K562 (cell line): ENCODE measurements at regions not wholly inside any gene's neighbourhood (a gene's known extent, or its start where the extent isn't known, plus 50 kb on each side); places are given as distances from the start of the nearest gene placed in this dataset.

Experiments used
- ATAC-seq: fragments of 200-7000 bp; cut with Tn5 transposase; 3 replicates; pipeline ENCODE4 v1.9.1; 2020; ENCODE audit warnings: moderate library complexity
- BruUV-seq: library from RNA; stranded (reverse); fragments of 400-500 nt; replicated peaks from 2 replicates; lab custom pipeline; 2021; lab: Mats Ljungman, UMichigan
- CTCF ChIA-PET: fragments of 300-600 bp; formaldehyde crosslinking; extraction: SDS; loops from one replicate; lab custom pipeline; 2021; ENCODE audit warnings: low intra/inter-chr PET ratio; lab: Yijun Ruan, JAX
- POLR2A ChIA-PET: fragments of 300-600, 350-650 bp; sonication (Branson Sonifier 250); formaldehyde crosslinking; extraction: SDS; loops from one replicate; lab custom pipeline; 2021; ENCODE audit warnings: antibody characterized with exemption, inconsistent platforms; lab: Yijun Ruan, JAX
- DNase-seq, 4 experiments: peaks; one replicate each; pipeline versions ENCODE4 v3.0.0 to v3.0.0-alpha.2; 2011 to 2018; ENCODE audit warnings: low spot score in 3 of 4, mixed read lengths in 3 of 4; ENCODE audit errors: extremely low read depth in 1 of 4
- FAIRE-seq: peaks from 2 replicates; lab custom pipeline; 2011; peaks lifted over from hg19 to GRCh38; lab: Jason Lieb, UNC
- H2AFZ ChIP-seq: 2 replicates; pipeline ENCODE4 v1.6.0; 2011; ENCODE audit warnings: low read depth, low read length, control low read depth, inconsistent platforms
- H3K27ac ChIP-seq: fragments of 200-600 bp; 3 replicates; pipeline ENCODE4 v1.8.0; 2011; ENCODE audit warnings: low read depth, mild to moderate bottlenecking, control low read depth, inconsistent platforms, low read length, moderate library complexity, mixed read lengths; ENCODE audit errors: extremely low read depth
- H3K27me3 ChIP-seq, 2 experiments: fragments of 300-600 bp in 1 of 2; 2 replicates in 1 of 2; 3 replicates in 1 of 2; pipeline versions ENCODE4 v1.6.0 to v1.8.0; 2011; ENCODE audit warnings: inconsistent platforms in 2 of 2, low read length in 2 of 2, mild to moderate bottlenecking in 1 of 2, mixed read lengths in 1 of 2, moderate library complexity in 1 of 2; ENCODE audit not compliant: control insufficient read depth in 2 of 2, insufficient read depth in 2 of 2
- H3K36me3 ChIP-seq: fragments of 300-600 bp; 3 replicates; pipeline ENCODE4 v1.8.0; 2011; ENCODE audit warnings: mild to moderate bottlenecking, low read length, inconsistent platforms; ENCODE audit not compliant: control insufficient read depth, insufficient read depth
- H3K4me1 ChIP-seq, 2 experiments: fragments of 200-600 bp in 1 of 2; replicated peaks in 1 of 2; 2 replicates in 1 of 2; 3 replicates in 1 of 2; pipeline versions ENCODE4 v1.5.1 to v1.8.0; 2011; ENCODE audit warnings: inconsistent platforms in 2 of 2, low read length in 2 of 2, mild to moderate bottlenecking in 1 of 2, mixed read lengths in 1 of 2, moderate library complexity in 1 of 2; ENCODE audit not compliant: control insufficient read depth in 2 of 2, insufficient read depth in 2 of 2
- H3K4me2 ChIP-seq: 2 replicates; pipeline ENCODE4 v1.6.1; 2011; ENCODE audit warnings: low read length, control low read depth, inconsistent platforms, mixed read lengths; ENCODE audit not compliant: insufficient read depth
- H3K4me3 ChIP-seq: fragments of 200-600 bp; sonication (generic), shearing (Covaris generic); 2 replicates; pipeline ENCODE4 v1.5.1; 2016; ENCODE audit warnings: control low read depth, inconsistent platforms
- H3K79me2 ChIP-seq: fragments of 200-600 bp; 3 replicates; pipeline ENCODE4 v1.8.0; 2011; ENCODE audit warnings: low read length, inconsistent platforms; ENCODE audit not compliant: control insufficient read depth, insufficient read depth
- H3K9ac ChIP-seq, 2 experiments: 2 replicates each; pipeline versions ENCODE4 v1.6.0 to v1.6.1; 2011; ENCODE audit warnings: low read depth in 2 of 2, low read length in 2 of 2, control low read depth in 1 of 2, inconsistent platforms in 1 of 2, mild to moderate bottlenecking in 1 of 2, mixed read lengths in 1 of 2; ENCODE audit not compliant: insufficient read depth in 1 of 2
- H3K9me1 ChIP-seq: one replicate; pipeline ENCODE4 v1.6.0; 2011; ENCODE audit warnings: inconsistent platforms, mild to moderate bottlenecking, low read length, moderate library complexity; ENCODE audit not compliant: control insufficient read depth, insufficient read depth
- H3K9me3 ChIP-seq: replicated peaks from 2 replicates; pipeline ENCODE4 v1.5.1; 2011; ENCODE audit warnings: low read depth, low read length, inconsistent platforms; ENCODE audit not compliant: control insufficient read depth, insufficient read depth
- H4K20me1 ChIP-seq: replicated peaks from 2 replicates; pipeline ENCODE4 v1.6.1; 2011; ENCODE audit warnings: low read length, inconsistent platforms, mixed read lengths; ENCODE audit not compliant: control insufficient read depth, insufficient read depth
- DDX20 ChIP-seq: fragments of 450-650 bp; IDR thresholded peaks from 2 replicates; pipeline ENCODE4 v1.6.1; 2016; ENCODE audit warnings: missing genetic modification characterization, low read depth, mild to moderate bottlenecking, missing compliant biosample characterization, moderate library complexity
- WGBS: fragments of 100-300 bp; shearing (Covaris generic); methylation state at CpG from one replicate; pipeline ENCODE4 v1.1.6; 2016; ENCODE audit warnings: low coverage, mixed read lengths; ENCODE audit not compliant: insufficient coverage; ENCODE audit errors: missing lambda C conversion rate; 5-methylcytosine and 5-hydroxymethylcytosine counted together
- in situ Hi-C: fragments of 300-500 bp; cut with MboI; formaldehyde crosslinking; loops from 4 replicates; pipeline ENCODE4 v1.15.0; 2018; ENCODE audit warnings: inconsistent platforms, mixed read lengths
- intact Hi-C: fragments of 100-400 bp; cut with micrococcal nuclease; formaldehyde crosslinking; loops from 2 replicates; pipeline ENCODE4 v1.14.2; 2022

DNA sequence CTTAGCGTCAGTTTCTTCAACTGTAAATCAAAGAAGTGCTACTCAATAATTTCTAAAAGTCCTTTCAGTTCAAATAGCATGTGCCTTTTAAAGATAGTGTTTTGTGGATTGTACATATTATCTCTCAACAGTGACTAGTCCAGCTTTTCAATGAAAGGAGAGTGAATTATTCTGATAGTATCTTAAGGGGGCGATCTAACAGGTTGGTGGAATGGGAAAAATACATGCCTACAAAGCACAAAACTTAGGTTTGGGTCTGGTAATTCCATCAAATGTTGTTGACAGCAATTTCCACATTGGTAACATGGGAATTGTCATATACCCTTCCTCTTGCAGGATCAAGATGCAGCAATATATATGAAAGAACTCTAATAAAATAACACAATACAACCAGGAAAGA is 50.1 kb upstream of the HDGFL1 start:
- H3K27ac ChIP-seq: no peak overlapping the region

More for the DNA sequence above, 50.1 kb upstream of the HDGFL1 start:
- H3K79me2 ChIP-seq: no peaks in the 10 kb centered on the region
- no peak overlapping the region for H3K4me2 ChIP-seq
- H4K20me1 ChIP-seq: no peaks in the 10 kb centered on the region
- H3K4me3 ChIP-seq: no peak overlapping the region
- 0% methylated on average over 2 of the region's 2 CpGs for WGBS
- ChIA-PET CTCF (no interaction called here), POLR2A (no interaction called here)
- H3K9me3 ChIP-seq: 0 out of 2 replicates have a peak, but pooled peaks cover 3% of the 10 kb centered on the region
- ATAC-seq (no peak), FAIRE-seq (no peak), DNase-seq (no peak)
- no peak overlapping the region for H3K9ac ChIP-seq
- no peak overlapping the region for H2AFZ ChIP-seq
- intact Hi-C loops: no loop called here
- no peaks in the 10 kb centered on the region for H3K9me1 ChIP-seq
- no TSS peak for BruUV-seq
- H3K27me3 ChIP-seq: no peaks in the 10 kb centered on the region
- no peaks in the 10 kb centered on the region for H3K36me3 ChIP-seq
- in situ Hi-C loops: no loop called here
- H3K4me1 ChIP-seq: no peaks in the 10 kb centered on the region
- TF ChIP-seq DDX20 (tag): no peak
